Esophagus muscularis mucosa (tissue), 3 donors: ENCODE measurements at regions not wholly inside any gene's neighbourhood (a gene's known extent, or its start where the extent isn't known, plus 50 kb on each side); places are given as distances from the start of the nearest gene placed in this dataset.

Experiments used
- POLR2A ChIP-seq: fragments of 450-650 bp; IDR thresholded peaks from one replicate; pipeline ENCODE4 v1.6.1; 2017; ENCODE audit warnings: antibody characterized with exemption, moderate library complexity, mild to moderate bottlenecking, low read depth
- POLR2AphosphoS5 ChIP-seq, 2 donors: sonication (generic); formaldehyde crosslinking; IDR thresholded peaks; one replicate each; pipeline ENCODE4 v1.6.1; 2017; ENCODE audit warnings: antibody characterized with exemption in 2 of 2
- TF ChIP-seq, protein P1 (sequence below), 3 experiments: fragments of 200-600 bp in 2 of 3; fragments of 450-650 bp in 1 of 3; sonication (generic) in 2 of 3; IDR thresholded peaks; one replicate each; pipeline ENCODE4 v1.5.1; 2017 to 2019; ENCODE audit warnings: antibody characterized with exemption in 3 of 3, mild to moderate bottlenecking in 2 of 3, moderate library complexity in 1 of 3

DNA sequence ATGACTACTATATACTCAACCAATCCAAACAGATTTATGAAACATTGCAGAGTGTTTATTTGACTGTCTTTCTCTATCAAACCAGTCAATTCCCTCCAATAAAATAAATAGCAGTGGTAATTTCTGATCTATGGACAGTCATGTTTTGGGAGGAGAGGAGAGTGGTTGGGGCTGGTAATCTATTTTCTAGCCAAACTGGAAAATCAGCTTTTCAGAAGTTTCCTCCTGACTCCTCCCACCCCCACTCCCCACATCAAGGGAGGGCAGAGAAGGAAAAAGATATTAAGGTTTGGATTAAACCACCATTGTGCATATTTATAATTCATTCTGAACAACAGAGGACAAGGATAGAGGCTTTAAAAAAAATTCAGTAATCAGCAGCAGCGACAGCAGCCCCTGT is 69.4 kb upstream of the SOX13 start:
- TF ChIP-seq, protein P1, sequence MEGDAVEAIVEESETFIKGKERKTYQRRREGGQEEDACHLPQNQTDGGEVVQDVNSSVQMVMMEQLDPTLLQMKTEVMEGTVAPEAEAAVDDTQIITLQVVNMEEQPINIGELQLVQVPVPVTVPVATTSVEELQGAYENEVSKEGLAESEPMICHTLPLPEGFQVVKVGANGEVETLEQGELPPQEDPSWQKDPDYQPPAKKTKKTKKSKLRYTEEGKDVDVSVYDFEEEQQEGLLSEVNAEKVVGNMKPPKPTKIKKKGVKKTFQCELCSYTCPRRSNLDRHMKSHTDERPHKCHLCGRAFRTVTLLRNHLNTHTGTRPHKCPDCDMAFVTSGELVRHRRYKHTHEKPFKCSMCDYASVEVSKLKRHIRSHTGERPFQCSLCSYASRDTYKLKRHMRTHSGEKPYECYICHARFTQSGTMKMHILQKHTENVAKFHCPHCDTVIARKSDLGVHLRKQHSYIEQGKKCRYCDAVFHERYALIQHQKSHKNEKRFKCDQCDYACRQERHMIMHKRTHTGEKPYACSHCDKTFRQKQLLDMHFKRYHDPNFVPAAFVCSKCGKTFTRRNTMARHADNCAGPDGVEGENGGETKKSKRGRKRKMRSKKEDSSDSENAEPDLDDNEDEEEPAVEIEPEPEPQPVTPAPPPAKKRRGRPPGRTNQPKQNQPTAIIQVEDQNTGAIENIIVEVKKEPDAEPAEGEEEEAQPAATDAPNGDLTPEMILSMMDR (IDR thresholded peaks at IDR 0.05), result no peak
- no peak for TF ChIP-seq POLR2A
- TF ChIP-seq POLR2AphosphoS5 (IDR thresholded peaks at IDR 0.05), result no peak
